Psoas muscle (tissue), 7 donors: ENCODE measurements at regions not wholly inside any gene's neighbourhood (a gene's known extent, or its start where the extent isn't known, plus 50 kb on each side); places are given as distances from the start of the nearest gene placed in this dataset.

Experiments
- ATAC-seq, 4 donors: fragments of 200-7000 bp; cut with Tn5 transposase; one replicate each; pipeline ENCODE4 v1.9.1; 2020; ENCODE audit warnings: moderate library complexity in 3 of 4, mild to moderate bottlenecking in 2 of 4
- DNase-seq, 2 donors: peaks; one replicate each; pipeline ENCODE4 v3.0.0-alpha.2; 2020
- H3K27ac ChIP-seq: fragments of 200-600 bp; one replicate; pipeline ENCODE4 v1.8.0; 2022
- H3K27me3 ChIP-seq, 3 donors: fragments of 200-600 bp in 1 of 3; one replicate each; pipeline versions ENCODE4 v1.6.1 to v1.8.0; 2013 to 2022; ENCODE audit warnings: low read length in 2 of 3, mild to moderate bottlenecking in 2 of 3, moderate library complexity in 1 of 3; ENCODE audit not compliant: insufficient read depth in 3 of 3
- H3K36me3 ChIP-seq, 2 donors: fragments of 200-600 bp in 1 of 2; one replicate each; pipeline versions ENCODE4 v1.6.1 to v1.8.0; 2013 to 2022; ENCODE audit warnings: low read depth in 1 of 2, mild to moderate bottlenecking in 1 of 2, moderate library complexity in 1 of 2; ENCODE audit not compliant: insufficient read depth in 1 of 2
- H3K4me1 ChIP-seq: fragments of 200-600 bp; one replicate; pipeline ENCODE4 v1.8.0; 2022
- H3K4me3 ChIP-seq: fragments of 200-600 bp; one replicate; pipeline ENCODE4 v1.8.0; 2022; ENCODE audit warnings: mild to moderate bottlenecking
- H3K9me3 ChIP-seq: fragments of 200-600 bp; one replicate; pipeline ENCODE4 v1.8.0; 2022
- CTCF ChIP-seq: fragments of 200-600 bp; IDR thresholded peaks from one replicate; pipeline ENCODE4 v1.8.0; 2022; ENCODE audit warnings: antibody characterized with exemption
- WGBS, 3 donors: extraction: QIAGEN DNeasy Blood & Tissue Kit; methylation state at CpG; one replicate each; pipeline versions ENCODE4 v1.1.6 to v1.1.7; 2013; 5-methylcytosine and 5-hydroxymethylcytosine counted together
- intact Hi-C, 2 donors: fragments of 100-400 bp; cut with DNase I; formaldehyde crosslinking; loops; one replicate each; pipeline versions ENCODE4 v1.11.0 to v1.14.2; 2022
- donor health status: healthy with polysubstance abuse.
- donor health status: DM: no; HTN: no; CAD: no; lungs with moderate emphysema.
- donor health status: Bipolar disorder and iron deficiency.
- donor health status: healthy.
- donor health status: DM: yes; HTN: yes; CAD: no.
- donor health status: DM: no; HTN: no; CAD: no.
- donor health status: DM: yes; HTN: yes; CAD: no.

- H3K4me3 ChIP-seq, result no peak overlapping the region
- no peak overlapping the region for H3K27ac ChIP-seq
- no peak for ATAC-seq
- WGBS, 3 donors, result 92 to 94% (median 94%) methylated on average over 3 of the region's 3 CpGs
- peaks cover 27% of the 10 kb centered on the region for H3K9me3 ChIP-seq
- H3K4me1 ChIP-seq, result no peaks in the 10 kb centered on the region
- no peak for DNase-seq
- TF ChIP-seq CTCF, result no peak
- no peaks in the 10 kb centered on the region for H3K36me3 ChIP-seq
- intact Hi-C loops, result no loop called here
- no peaks in the 10 kb centered on the region for H3K27me3 ChIP-seq
These were observed 108.1 kb upstream of the SPRY1 start for GRCh38 chr4:123288309-123289025.

- intact Hi-C loops, result no loop called here
- Histone ChIP-seq H3K4me1 (no peaks in the 10 kb centered on the region), H3K27ac (no peak overlapping the region), H3K9me3 (peaks cover 27% of the 10 kb centered on the region), H3K4me3 (no peak overlapping the region), H3K36me3 (no peaks in the 10 kb centered on the region), H3K27me3 (no peaks in the 10 kb centered on the region)
- DNase-seq, result no peak
- no peak for TF ChIP-seq CTCF
- ATAC-seq, result no peak
These were observed 105.3 kb upstream of the SPRY1 start for GRCh38 chr4:123291329-123291728.

- DNase-seq (no peak), ATAC-seq (no peak)
- Histone ChIP-seq H3K9me3 (no peaks in the 10 kb centered on the region), H3K36me3 (no peaks in the 10 kb centered on the region), H3K27me3 (no peaks in the 10 kb centered on the region), H3K27ac (no peak overlapping the region), H3K4me1 (no peaks in the 10 kb centered on the region), H3K4me3 (no peak overlapping the region)
- no peak for TF ChIP-seq CTCF
- WGBS, 3 donors, result 85 to 93% (median 89%) methylated on average over 2 of the region's 2 CpGs
- intact Hi-C loops, result no loop called here
These were observed 98.8 kb upstream of the SPRY1 start for GRCh38 chr4:123297836-123298235.

DNA sequence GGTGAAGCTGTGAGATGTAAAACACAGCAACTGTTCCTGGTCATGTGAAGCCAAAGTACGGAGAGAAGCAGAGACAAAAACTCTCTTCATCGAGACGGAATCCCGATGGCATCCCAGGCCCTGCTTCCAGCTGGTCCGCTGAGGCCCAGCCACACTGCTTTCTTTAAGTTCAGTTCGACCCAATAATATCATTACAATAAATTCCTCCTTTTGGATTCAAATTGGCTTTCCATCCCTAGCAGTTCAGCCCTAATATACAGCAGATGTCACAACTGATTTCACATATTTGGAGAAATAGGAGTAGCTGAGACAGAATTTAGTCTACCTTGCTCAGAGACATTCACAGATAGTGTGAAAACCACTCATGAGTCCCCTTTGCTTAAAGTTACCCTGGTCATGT is 98.3 kb upstream of the SPRY1 start:
- 87 to 91% (median 91%) methylated on average over 6 of the region's 6 CpGs for WGBS, 3 donors
- ATAC-seq, result no peak

More for the DNA sequence above, 98.3 kb upstream of the SPRY1 start:
- no peaks in the 10 kb centered on the region for H3K27me3 ChIP-seq
- H3K36me3 ChIP-seq, result no peaks in the 10 kb centered on the region
- no peaks in the 10 kb centered on the region for H3K4me1 ChIP-seq
- no peak overlapping the region for H3K27ac ChIP-seq
- TF ChIP-seq CTCF, result no peak
- no peak overlapping the region for H3K4me3 ChIP-seq
- H3K9me3 ChIP-seq, result no peaks in the 10 kb centered on the region
- DNase-seq, result no peak
- intact Hi-C loops, result no loop called here
